Liver (tissue), 3 donors: ENCODE measurements at regions not wholly inside any gene's neighbourhood (a gene's known extent, or its start where the extent isn't known, plus 50 kb on each side); places are given as distances from the start of the nearest gene placed in this dataset.

Experiments used
- CTCF ChIP-seq: fragments of 150-350 bp; IDR thresholded peaks from 2 replicates; pipeline ENCODE4 v1.5.1; 2017; ENCODE audit warnings: improper control_type of control experiment, low read depth, low read length; ENCODE audit not compliant: missing input control
- FOXA1 ChIP-seq: IDR thresholded peaks from 2 replicates; pipeline ENCODE4 v1.6.1; 2016; ENCODE audit warnings: antibody characterized with exemption
- HNF4A ChIP-seq, 2 donors: conservative IDR thresholded peaks; 2 replicates each; pipeline ENCODE4 v1.6.1; 2016; ENCODE audit warnings: antibody characterized with exemption in 2 of 2, mild to moderate bottlenecking in 2 of 2
- JUND ChIP-seq, 2 donors: IDR thresholded peaks; 2 replicates each; pipeline ENCODE4 v1.6.1; 2016; ENCODE audit warnings: antibody characterized with exemption in 2 of 2
- MAX ChIP-seq: IDR thresholded peaks from 2 replicates; pipeline ENCODE4 v1.6.1; 2016; ENCODE audit warnings: antibody characterized with exemption
- RAD21 ChIP-seq, 2 donors: IDR thresholded peaks; 2 replicates each; pipeline ENCODE4 v1.6.1; 2016; ENCODE audit warnings: antibody characterized with exemption in 2 of 2, mild to moderate bottlenecking in 2 of 2
- REST ChIP-seq: IDR thresholded peaks from 2 replicates; pipeline ENCODE4 v1.6.1; 2016; ENCODE audit warnings: antibody characterized with exemption, mild to moderate bottlenecking
- SP1 ChIP-seq: IDR thresholded peaks from 2 replicates; pipeline ENCODE4 v1.6.1; 2018; ENCODE audit warnings: antibody characterized with exemption, mild to moderate bottlenecking
- YY1 ChIP-seq: IDR thresholded peaks from 2 replicates; pipeline ENCODE4 v1.6.1; 2016; ENCODE audit warnings: antibody characterized with exemption, mild to moderate bottlenecking
- ZBTB33 ChIP-seq: IDR thresholded peaks from 2 replicates; pipeline ENCODE4 v1.6.1; 2016; ENCODE audit warnings: antibody characterized with exemption
- donor health status: healthy.
- donor health status: healthy.

GRCh38 chr12:107494331-107494730 is 191.3 kb upstream of the PWP1 start:
- no peak for TF ChIP-seq HNF4A (conservative IDR thresholded peaks at IDR 0.05)
- no peak for TF ChIP-seq CTCF
- no peak for TF ChIP-seq MAX
- TF ChIP-seq JUND (IDR thresholded peaks at IDR 0.05) = no peak
- no peak for TF ChIP-seq YY1
- no peak for TF ChIP-seq ZBTB33
- no peak for TF ChIP-seq RAD21 (IDR thresholded peaks at IDR 0.05)
- TF ChIP-seq FOXA1 = no peak
- no peak for TF ChIP-seq REST
- TF ChIP-seq SP1 = no peak
